ENCODE measurements at regions not wholly inside any gene's neighbourhood (a gene's known extent, or its start where the extent isn't known, plus 50 kb on each side); places are given as distances from the start of the nearest gene placed in this dataset.

DNA sequence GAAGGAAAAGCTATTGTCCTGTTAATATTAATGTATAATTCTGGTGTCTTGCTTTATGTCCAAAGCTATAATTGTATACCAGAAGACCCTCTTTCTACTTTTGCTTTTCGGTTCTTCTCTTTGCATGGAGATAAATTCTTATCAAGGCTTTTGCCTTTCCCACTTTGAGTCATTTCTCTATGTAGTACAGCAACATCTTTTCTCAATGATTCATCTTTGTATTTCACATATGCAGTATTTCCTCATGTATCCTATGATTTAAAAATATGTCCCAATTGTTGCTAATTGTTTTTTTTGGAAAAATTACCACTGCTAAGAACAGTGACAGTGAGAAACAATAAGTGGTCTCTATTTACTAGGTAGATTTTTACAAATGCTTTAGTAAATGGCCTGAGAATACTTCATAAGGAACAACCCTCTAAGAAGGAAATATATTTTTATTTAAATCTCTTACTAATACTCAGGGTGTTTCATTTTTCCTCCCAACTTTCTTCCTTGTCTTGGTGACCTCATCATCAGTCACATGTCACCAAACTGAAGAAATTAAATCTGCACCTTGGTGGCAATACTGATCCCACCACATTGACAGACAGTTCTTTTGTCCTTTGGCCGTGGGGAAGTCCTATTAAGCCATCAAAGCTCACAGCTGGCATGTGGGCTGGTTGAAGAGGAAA, 290.6 kb downstream of the SATB1 start:
- TF ChIP-seq EZH2 (IDR thresholded peaks at IDR 0.05; ENCODE audit: insufficient read depth, poor library complexity, severe bottlenecking) (no peak), EZH2phosphoT487 (IDR thresholded peaks at IDR 0.05; ENCODE audit: insufficient read depth, low read depth) (no peak)
